NAMALWA (cell line): ENCODE measurements at regions not wholly inside any gene's neighbourhood (a gene's known extent, or its start where the extent isn't known, plus 50 kb on each side); places are given as distances from the start of the nearest gene placed in this dataset.

ENCODE experiments used
- DNase-seq: peaks from one replicate; pipeline ENCODE4 v3.0.0-alpha.2; 2015; ENCODE audit warnings: low spot score

- DNase-seq, result no peak
Measured at GRCh38 chr13:72346716-72347115, 380.7 kb downstream of the MZT1 start.

- DNase-seq, result no peak
Measured at GRCh38 chr13:72342364-72342763, 385.1 kb downstream of the MZT1 start.

GRCh38 chr13:72341904-72342303, 385.5 kb downstream of the MZT1 start:
- peak; percentile 22 for DNase-seq

GRCh38 chr13:72317346-72318109, 409.9 kb downstream of the MZT1 start:
- DNase-seq, result no peak

- no peak for DNase-seq
Measured at GRCh38 chr13:72316716-72317115, 410.7 kb downstream of the MZT1 start.

GRCh38 chr13:72315312-72315711, 412.1 kb downstream of the MZT1 start:
- DNase-seq, result no peak

GRCh38 chr13:72314210-72314609, 413.2 kb downstream of the MZT1 start:
- no peak for DNase-seq

GRCh38 chr13:72313546-72313945, 413.9 kb downstream of the MZT1 start:
- no peak for DNase-seq

- DNase-seq, result no peak
Measured at GRCh38 chr13:72303941-72304746, 423.3 kb downstream of the MZT1 start.

GRCh38 chr13:72296246-72296645, 429.2 kb upstream of the DACH1 start:
- DNase-seq, result no peak

GRCh38 chr13:72295153-72295552, 428.1 kb upstream of the DACH1 start:
- DNase-seq, result no peak

- DNase-seq, result no peak
Measured at GRCh38 chr13:72293206-72293605, 426.2 kb upstream of the DACH1 start.

GRCh38 chr13:72290962-72291681, 424.1 kb upstream of the DACH1 start:
- no peak for DNase-seq

GRCh38 chr13:72286421-72286820, 419.4 kb upstream of the DACH1 start:
- no peak for DNase-seq

GRCh38 chr13:72284791-72285190, 417.8 kb upstream of the DACH1 start:
- no peak for DNase-seq

- DNase-seq, result no peak
Measured at GRCh38 chr13:72261732-72262131, 394.7 kb upstream of the DACH1 start.

- no peak for DNase-seq
Measured at GRCh38 chr13:72259528-72259927, 392.5 kb upstream of the DACH1 start.

GRCh38 chr13:72258340-72258981, 391.5 kb upstream of the DACH1 start:
- DNase-seq, result no peak

GRCh38 chr13:72255908-72256307, 388.9 kb upstream of the DACH1 start:
- peak; percentile 31 for DNase-seq

GRCh38 chr13:72253754-72254153, 386.8 kb upstream of the DACH1 start:
- DNase-seq, result no peak

GRCh38 chr13:72246396-72246795, 379.4 kb upstream of the DACH1 start:
- no peak for DNase-seq

- no peak for DNase-seq
Measured at GRCh38 chr13:72244788-72245187, 377.8 kb upstream of the DACH1 start.
